GM21390 (cell line): ENCODE measurements at regions not wholly inside any gene's neighbourhood (a gene's known extent, or its start where the extent isn't known, plus 50 kb on each side); places are given as distances from the start of the nearest gene placed in this dataset.
"Not testable (repeated sequence)": the region's sequence is repeated elsewhere in the genome, so short reads cannot be mapped to it uniquely, and the experiment has no call there.

Source experiments
- ATAC-seq: cut with Tn5 transposase; IDR thresholded peaks from one replicate; pipeline ENCODE4 v1.9.1; 2021; ENCODE audit not compliant: unreplicated experiment

DNA sequence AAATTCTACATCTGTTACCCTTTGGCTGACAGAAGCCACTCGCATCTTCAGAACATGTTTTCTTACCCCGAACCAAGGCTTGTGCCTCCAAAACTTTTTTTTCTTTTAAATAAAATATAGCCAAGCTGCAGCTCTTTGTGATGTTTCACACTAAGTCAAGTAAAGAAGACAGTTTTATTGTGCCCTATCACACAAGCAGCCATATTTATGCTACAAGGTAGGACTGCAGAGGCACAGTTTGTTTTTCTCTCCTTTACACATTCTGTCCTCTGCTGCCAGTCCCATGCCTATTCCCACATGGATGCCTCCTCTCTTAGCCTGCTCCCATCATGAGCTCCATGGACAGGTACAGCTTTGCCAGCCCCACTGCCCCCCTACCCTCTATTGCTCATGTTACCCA is 219.6 kb upstream of the THUMPD2 start:
- ATAC-seq = no peak

DNA sequence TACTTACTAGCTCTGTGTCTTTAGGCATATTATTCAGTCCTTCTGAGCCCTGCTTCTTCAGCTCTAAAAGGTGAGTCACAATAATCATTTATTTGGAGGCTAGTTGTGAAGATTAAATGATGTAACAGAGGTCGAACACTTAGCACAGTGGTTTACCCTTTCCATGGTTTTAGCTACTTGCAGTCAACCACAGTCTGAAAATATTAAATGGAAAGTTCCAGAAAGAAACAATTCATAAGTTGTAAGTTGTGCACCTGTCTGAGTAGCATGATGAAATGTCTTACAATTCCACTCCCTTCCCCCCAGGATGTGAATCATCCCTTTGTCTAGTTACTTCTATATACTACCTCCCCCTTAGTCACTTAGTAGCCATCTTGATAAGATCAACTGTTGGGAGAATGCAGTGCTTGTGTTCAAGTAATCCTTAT is 217.6 kb upstream of the THUMPD2 start:
- ATAC-seq = no peak

DNA sequence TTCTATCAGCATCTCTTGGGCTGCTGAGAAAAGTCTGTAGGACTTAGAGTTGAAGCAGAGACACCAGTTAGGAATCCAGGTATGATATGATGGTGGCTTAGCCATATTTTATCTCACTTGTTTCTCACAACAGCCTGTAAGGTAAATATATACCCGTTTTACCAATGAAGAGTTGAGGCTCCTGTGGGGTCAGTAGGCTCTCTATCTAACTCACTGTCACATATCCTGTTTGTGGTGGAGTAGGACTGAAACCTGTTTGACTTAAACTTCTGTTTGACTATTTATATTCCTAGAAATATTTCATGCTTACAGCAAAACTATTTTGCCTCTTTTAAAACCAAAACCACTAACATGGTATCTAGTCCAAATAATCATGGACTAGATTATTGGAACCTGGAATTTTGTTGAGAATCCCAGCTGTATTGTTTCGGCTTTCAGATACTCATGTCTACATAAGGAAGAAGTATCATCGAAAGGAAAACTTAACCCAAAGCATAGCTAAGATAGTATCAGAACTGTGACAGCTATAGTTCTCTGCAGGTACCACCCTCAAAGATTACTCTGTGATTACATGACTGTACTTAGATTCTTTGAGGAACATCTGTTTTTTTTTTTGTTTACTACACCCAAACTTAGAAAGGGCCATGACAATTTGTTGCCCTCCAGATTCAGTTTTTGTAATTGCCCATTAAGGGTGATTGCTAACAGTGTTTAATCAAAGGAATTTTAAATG is 216.1 kb upstream of the THUMPD2 start:
- no peak for ATAC-seq

GRCh38 chr2:39994151-39994550 is 215.1 kb upstream of the THUMPD2 start:
- ATAC-seq = no peak

GRCh38 chr2:39991298-39991697 is 212.2 kb upstream of the THUMPD2 start:
- no peak for ATAC-seq

GRCh38 chr2:39990335-39990900 is 211.4 kb upstream of the THUMPD2 start:
- no peak for ATAC-seq

- no peak for ATAC-seq
These were observed 210.8 kb upstream of the THUMPD2 start for GRCh38 chr2:39989888-39990287.

GRCh38 chr2:39981883-39982311 is 202.8 kb upstream of the THUMPD2 start:
- ATAC-seq = no peak

DNA sequence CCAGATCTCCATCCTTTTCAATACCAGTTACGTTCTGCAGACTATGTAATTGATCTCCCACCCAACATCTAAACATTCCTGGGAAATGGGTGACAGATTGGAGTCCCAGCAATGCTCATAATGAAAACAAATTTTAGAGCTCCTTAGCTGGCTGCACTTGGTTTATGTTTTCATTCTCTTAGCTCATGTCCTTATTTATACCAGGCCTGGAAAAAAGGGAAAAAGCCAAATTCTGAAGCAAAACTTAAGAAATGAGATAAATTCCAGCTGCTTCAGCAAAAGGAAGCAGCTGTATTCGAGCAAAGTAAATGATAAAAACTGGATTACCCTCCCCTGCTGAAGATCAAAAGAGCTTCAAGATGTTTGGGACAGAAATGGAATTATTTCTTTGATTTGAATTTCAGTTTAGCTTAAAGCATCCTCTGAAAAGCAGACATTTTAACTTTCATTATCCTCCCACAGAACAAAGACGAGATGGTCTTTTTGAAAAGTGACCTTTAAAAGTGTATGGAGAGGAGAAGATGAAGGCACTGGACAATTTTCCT is 196.5 kb upstream of the THUMPD2 start:
- no peak for ATAC-seq

DNA sequence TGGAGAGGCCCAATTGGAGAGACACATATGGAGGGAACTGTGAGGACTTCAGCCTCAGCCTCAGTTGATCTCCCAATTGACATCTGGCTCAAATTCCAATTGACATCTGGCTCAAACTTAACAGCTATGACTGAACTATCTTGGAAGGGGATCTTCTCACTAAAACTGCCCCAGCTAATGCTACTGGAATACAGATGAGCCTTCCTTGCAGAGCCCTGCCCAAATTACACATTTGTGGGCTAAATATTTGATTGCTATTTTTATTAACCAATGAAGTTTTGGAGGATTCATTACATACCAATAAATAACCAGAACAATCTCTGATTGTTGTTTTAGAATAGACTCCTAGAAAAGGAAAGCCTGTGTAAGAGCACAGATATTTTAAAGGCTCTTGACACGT is 189.0 kb upstream of the THUMPD2 start:
- ATAC-seq = no peak

GRCh38 chr2:39960681-39961080 is 181.6 kb upstream of the THUMPD2 start:
- ATAC-seq = not testable (repeated sequence)

GRCh38 chr2:39954346-39954745 is 175.3 kb upstream of the THUMPD2 start:
- no peak for ATAC-seq

DNA sequence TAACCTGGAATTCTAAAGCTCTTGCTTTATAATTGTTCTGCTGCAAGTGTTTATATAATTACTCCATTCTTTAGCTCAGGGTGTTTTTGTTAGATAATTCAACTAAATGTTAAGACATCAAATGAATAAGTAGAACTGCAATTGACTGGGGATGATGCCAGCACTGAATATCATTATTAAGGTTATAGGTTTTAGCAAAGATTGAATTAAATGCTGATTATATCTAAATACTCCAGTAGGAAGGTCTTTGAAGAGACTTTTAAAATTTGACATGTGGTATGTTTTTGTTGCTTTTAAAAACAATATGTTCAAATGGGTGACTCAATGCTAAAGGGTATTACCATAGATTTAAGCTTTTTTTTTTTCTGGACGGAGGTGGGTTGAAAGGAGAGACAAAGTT is 170.1 kb upstream of the THUMPD2 start:
- ATAC-seq = no peak

- no peak for ATAC-seq
These were observed 169.1 kb upstream of the THUMPD2 start for GRCh38 chr2:39948016-39948719.

DNA sequence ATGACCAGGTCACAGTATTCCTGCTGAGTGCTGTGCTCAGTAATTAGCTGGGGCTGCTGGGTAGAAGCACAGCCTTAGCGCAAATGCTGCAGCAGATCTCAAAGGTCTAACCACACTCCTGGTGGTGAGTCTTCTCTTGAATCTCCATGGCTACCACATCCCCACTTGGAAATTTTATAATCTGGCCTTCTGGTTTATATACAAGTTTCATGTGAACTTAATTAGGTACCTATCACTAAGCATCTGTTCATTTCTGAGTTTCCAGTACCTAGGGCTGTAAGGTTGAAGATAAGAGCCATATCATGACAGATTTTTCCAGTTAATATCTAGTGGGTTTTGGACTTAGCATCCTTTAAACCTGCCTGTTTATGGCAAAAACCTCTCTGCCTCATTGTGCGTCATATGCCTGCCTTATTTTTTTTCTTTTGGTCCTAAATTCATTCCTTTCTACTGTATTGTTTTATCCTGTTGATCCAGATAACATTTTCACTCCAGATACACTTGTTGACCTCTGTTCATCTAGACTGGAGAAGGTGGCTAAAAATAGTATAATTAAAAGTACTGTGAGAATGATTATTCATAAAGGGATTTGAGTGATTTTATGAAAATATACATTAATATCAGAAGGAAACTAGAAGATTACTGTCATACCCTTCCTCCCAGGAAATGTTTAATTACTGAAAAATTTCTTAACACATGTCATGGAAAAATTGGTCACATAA is 168.4 kb upstream of the THUMPD2 start:
- no peak for ATAC-seq

DNA sequence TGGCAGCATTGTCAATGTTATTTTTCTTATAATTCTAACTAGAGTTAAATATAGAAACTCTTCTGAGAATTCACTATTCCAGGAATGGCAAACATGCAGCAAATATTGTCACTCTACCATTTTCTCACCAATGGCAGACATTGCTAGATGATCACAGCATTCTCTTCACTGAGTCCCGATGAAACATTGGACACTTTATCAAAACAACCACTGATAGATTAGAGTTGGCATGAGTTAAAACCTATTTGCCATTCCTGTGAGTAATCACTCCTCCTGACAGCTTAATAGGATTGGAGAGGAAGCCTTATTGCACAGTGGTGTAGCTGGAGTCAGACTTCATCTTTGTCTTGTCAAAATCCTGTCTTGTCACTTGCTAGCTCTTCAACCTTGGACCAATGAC is 163.9 kb upstream of the THUMPD2 start:
- ATAC-seq = no peak

- ATAC-seq = no peak
These were observed 159.2 kb upstream of the THUMPD2 start for GRCh38 chr2:39938035-39938835.

DNA sequence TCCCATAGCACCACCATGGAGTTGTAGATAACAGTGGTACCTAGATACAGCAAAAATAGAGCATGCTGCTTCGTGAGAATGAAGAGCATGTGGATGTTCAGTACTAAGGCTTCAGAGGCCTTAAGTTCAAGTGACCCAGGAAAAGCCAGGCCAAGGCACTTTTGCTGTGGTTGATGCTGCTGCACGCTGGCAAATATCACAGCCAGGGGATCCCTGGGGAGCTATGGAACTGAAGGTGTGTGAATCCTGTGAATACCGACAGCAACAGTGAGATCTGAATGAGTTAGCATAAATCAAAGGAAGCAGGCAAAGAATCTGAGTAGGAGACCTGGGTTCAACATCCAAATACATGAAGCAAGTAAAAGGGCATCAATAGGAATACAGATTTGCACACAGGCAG is 158.6 kb upstream of the THUMPD2 start:
- ATAC-seq = no peak

- no peak for ATAC-seq
These were observed 155.8 kb upstream of the THUMPD2 start for GRCh38 chr2:39934851-39935250.

GRCh38 chr2:39933196-39933595 is 154.1 kb upstream of the THUMPD2 start:
- ATAC-seq = no peak
